ENCODE measurements at regions not wholly inside any gene's neighbourhood (a gene's known extent, or its start where the extent isn't known, plus 50 kb on each side); places are given as distances from the start of the nearest gene placed in this dataset.

DNA sequence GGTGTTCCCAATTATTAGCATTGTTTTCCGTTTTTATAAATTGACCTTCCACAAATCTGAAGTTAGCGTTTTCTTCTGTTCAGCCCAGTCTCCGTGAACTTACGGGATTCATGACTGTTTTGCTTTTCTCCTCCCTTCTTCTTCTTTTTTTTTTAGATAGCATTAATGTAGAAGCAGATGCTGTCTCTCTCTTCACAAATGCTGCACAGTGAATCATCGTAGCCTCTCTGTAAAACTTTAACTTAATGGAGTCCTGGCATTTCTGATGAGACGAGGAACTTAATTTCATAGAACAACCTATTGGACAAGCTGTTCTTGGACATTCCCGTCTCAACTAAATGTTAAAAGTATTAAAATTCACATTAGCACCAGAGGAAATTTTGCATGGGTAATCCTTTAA lies 138.0 kb upstream of the EEF1E1 start:
- no peak for DNase-seq
- Mint-ChIP-seq H3K27ac (ENCODE audit: unreplicated experiment) (no peak overlapping the region), H3K4me1 (ENCODE audit: low read depth, unreplicated experiment) (peaks cover 4% of the 10 kb centered on the region), H3K4me3 (ENCODE audit: unreplicated experiment) (no peak overlapping the region), H3K36me3 (ENCODE audit: unreplicated experiment) (no peaks in the 10 kb centered on the region), H3K9me3 (ENCODE audit: unreplicated experiment) (no peaks in the 10 kb centered on the region), H3K27me3 (ENCODE audit: unreplicated experiment) (no peaks in the 10 kb centered on the region)
- TF ChIP-seq, protein P1, sequence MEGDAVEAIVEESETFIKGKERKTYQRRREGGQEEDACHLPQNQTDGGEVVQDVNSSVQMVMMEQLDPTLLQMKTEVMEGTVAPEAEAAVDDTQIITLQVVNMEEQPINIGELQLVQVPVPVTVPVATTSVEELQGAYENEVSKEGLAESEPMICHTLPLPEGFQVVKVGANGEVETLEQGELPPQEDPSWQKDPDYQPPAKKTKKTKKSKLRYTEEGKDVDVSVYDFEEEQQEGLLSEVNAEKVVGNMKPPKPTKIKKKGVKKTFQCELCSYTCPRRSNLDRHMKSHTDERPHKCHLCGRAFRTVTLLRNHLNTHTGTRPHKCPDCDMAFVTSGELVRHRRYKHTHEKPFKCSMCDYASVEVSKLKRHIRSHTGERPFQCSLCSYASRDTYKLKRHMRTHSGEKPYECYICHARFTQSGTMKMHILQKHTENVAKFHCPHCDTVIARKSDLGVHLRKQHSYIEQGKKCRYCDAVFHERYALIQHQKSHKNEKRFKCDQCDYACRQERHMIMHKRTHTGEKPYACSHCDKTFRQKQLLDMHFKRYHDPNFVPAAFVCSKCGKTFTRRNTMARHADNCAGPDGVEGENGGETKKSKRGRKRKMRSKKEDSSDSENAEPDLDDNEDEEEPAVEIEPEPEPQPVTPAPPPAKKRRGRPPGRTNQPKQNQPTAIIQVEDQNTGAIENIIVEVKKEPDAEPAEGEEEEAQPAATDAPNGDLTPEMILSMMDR (IDR thresholded peaks at IDR 0.05; ENCODE audit: partially characterized antibody, unreplicated experiment): no peak

DNA sequence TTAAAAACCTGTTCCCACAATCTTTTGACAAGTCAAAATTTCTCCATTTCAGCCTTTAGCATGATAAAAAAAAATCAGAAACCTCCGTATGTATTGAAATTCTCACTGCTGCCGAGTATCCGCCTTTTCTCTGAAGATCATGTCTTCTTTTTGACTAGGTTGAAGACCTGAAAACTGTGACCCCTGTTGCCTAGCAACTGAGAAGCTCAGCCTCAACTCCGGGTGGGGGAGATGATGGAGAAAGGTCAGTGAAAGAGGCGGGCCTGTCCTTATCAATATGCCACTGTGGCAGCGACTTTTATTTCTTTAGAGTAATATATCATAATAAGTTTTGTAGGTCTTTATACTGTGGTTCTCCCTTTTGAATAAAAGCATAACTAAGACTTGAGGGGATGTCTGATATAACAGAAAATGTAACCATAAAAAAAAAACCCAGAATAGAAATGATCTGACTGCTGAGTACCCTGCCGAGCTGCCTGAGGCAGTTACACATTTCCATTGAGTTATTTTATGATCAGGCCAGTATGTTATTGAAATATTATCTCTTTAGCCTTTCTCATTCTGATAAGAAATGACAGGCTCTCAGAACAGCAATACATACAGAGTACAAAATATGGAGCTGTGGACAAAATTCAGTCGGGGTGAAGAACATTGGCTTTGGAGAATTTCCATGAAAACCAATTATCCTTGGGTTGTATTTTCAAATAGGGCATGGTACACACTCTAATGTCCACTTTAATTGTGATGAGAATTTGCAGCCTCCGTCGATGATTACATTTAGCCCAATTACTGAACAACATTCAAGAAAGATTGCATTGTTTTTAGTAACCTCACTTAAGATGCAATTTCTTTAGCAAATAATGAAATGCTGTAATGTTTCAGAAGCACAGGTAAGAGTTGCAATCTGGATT lies 136.7 kb upstream of the EEF1E1 start:
- DNase-seq: no peak
- Mint-ChIP-seq H3K27me3 (ENCODE audit: unreplicated experiment) (no peaks in the 10 kb centered on the region), H3K4me3 (ENCODE audit: unreplicated experiment) (no peak overlapping the region), H3K4me1 (ENCODE audit: low read depth, unreplicated experiment) (peaks cover 4% of the 10 kb centered on the region), H3K9me3 (ENCODE audit: unreplicated experiment) (no peaks in the 10 kb centered on the region), H3K27ac (ENCODE audit: unreplicated experiment) (no peak overlapping the region), H3K36me3 (ENCODE audit: unreplicated experiment) (no peaks in the 10 kb centered on the region)
- TF ChIP-seq, protein P1 (IDR thresholded peaks at IDR 0.05; ENCODE audit: partially characterized antibody, unreplicated experiment): no peak

- H3K4me3 Mint-ChIP-seq (ENCODE audit: unreplicated experiment): no peak overlapping the region
- no peaks in the 10 kb centered on the region for H3K9me3 Mint-ChIP-seq (ENCODE audit: unreplicated experiment)
- DNase-seq: no peak
- peaks cover 4% of the 10 kb centered on the region for H3K4me1 Mint-ChIP-seq (ENCODE audit: low read depth, unreplicated experiment)
- TF ChIP-seq, protein P1 (IDR thresholded peaks at IDR 0.05; ENCODE audit: partially characterized antibody, unreplicated experiment): no peak
- no peaks in the 10 kb centered on the region for H3K36me3 Mint-ChIP-seq (ENCODE audit: unreplicated experiment)
- no peaks in the 10 kb centered on the region for H3K27me3 Mint-ChIP-seq (ENCODE audit: unreplicated experiment)
- H3K27ac Mint-ChIP-seq (ENCODE audit: unreplicated experiment): no peak overlapping the region
These were observed 135.3 kb upstream of the EEF1E1 start for GRCh38 chr6:8237668-8238067.

DNA sequence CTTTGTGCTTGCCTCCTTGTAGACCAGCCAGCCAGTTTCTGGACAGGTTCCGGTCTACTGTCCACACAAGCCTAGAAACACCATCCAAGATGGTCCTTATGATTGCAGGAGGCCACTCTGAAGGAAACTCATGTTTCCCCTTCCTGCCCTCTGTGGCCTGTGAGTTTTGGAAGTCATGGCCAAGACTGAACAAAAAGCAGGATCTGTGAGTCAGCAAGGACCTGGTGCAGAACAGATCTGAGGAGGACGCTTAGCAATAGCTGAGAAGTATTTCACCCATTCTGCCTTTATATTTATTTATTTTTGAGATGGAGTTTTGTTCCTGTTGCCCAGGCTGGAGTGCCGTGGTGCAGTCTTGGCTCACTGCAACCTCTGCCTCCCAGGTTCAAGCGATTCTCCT lies 134.6 kb upstream of the EEF1E1 start:
- Mint-ChIP-seq H3K9me3 (ENCODE audit: unreplicated experiment) (no peaks in the 10 kb centered on the region), H3K27me3 (ENCODE audit: unreplicated experiment) (no peaks in the 10 kb centered on the region), H3K4me1 (ENCODE audit: low read depth, unreplicated experiment) (peaks cover 4% of the 10 kb centered on the region), H3K4me3 (ENCODE audit: unreplicated experiment) (no peak overlapping the region), H3K36me3 (ENCODE audit: unreplicated experiment) (no peaks in the 10 kb centered on the region), H3K27ac (ENCODE audit: unreplicated experiment) (no peak overlapping the region)
- no peak for DNase-seq
- TF ChIP-seq, protein P1 (IDR thresholded peaks at IDR 0.05; ENCODE audit: partially characterized antibody, unreplicated experiment): no peak

DNA sequence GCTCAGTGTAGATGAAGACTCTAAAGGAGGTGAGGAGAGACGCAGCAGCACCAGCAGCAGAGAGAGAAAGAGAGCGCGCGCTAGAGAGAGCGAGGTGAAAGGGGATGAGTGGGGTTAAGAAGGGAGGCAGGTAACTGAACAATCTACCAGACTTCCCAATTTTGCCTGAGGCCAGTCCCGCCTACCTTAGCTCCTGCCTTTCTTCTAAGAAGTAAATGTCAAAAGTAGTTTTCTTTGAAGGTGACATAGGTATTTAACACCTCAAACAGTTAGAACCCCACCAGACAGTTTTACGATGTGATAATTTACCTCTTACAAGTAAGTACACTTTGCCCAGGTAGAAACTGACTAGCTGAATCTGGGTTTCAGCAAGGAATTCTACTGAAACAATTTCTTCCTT lies 132.0 kb upstream of the EEF1E1 start:
- DNase-seq: no peak
- no peak overlapping the region for H3K27ac Mint-ChIP-seq (ENCODE audit: unreplicated experiment)

More for the DNA sequence above, 132.0 kb upstream of the EEF1E1 start:
- no peaks in the 10 kb centered on the region for H3K27me3 Mint-ChIP-seq (ENCODE audit: unreplicated experiment)
- no peaks in the 10 kb centered on the region for H3K9me3 Mint-ChIP-seq (ENCODE audit: unreplicated experiment)
- H3K4me1 Mint-ChIP-seq (ENCODE audit: low read depth, unreplicated experiment): peaks cover 4% of the 10 kb centered on the region
- H3K4me3 Mint-ChIP-seq (ENCODE audit: unreplicated experiment): no peak overlapping the region
- no peaks in the 10 kb centered on the region for H3K36me3 Mint-ChIP-seq (ENCODE audit: unreplicated experiment)
- TF ChIP-seq, protein P1 (IDR thresholded peaks at IDR 0.05; ENCODE audit: partially characterized antibody, unreplicated experiment): no peak

Measured in glutamatergic neuron (in vitro differentiated cells).